HCT116 (cell line): ENCODE measurements at regions not wholly inside any gene's neighbourhood (a gene's known extent, or its start where the extent isn't known, plus 50 kb on each side); places are given as distances from the start of the nearest gene placed in this dataset.

Experiments used
- ATAC-seq: fragments of 200-7000 bp; cut with Tn5 transposase; 2 replicates; pipeline ENCODE4 v1.9.1; 2020; ENCODE audit warnings: mild to moderate bottlenecking, moderate library complexity
- BruUV-seq: library from RNA; stranded (reverse); fragments of 400-500 nt; replicated peaks from 2 replicates; lab custom pipeline; 2021; lab: Mats Ljungman, UMichigan
- CTCF ChIA-PET: fragments of 300-600 bp; sonication (Branson Sonifier 250); formaldehyde crosslinking; loops from one replicate; lab custom pipeline; 2021; ENCODE audit warnings: antibody characterized with exemption; lab: Charles Lee
- POLR2A ChIA-PET: fragments of 300-600, 350-600 bp; sonication (Branson Sonifier 250); formaldehyde crosslinking; loops from one replicate; lab custom pipeline; 2021; ENCODE audit warnings: antibody characterized with exemption; lab: Charles Lee
- RAD21 ChIA-PET, 2 experiments: fragments of 300-600 bp; sonication (Branson Sonifier 250); formaldehyde crosslinking; loops; one replicate each; lab custom pipeline; 2023; ENCODE audit warnings: low total read pairs in 2 of 2; ENCODE audit not compliant: uncharacterized antibody in 2 of 2, unreplicated experiment in 2 of 2, low non-redundant PET in 1 of 2; lab: Charles Lee
- DNase-seq: peaks from one replicate; pipeline ENCODE4 v3.0.0-alpha.2; 2010; ENCODE audit warnings: low read depth, low spot score
- H2AFZ ChIP-seq: fragments of 200-600 bp; shearing (Covaris generic), sonication (generic); 2 replicates; pipeline ENCODE4 v1.6.1; 2017; ENCODE audit warnings: low read depth, mixed run types, mixed read lengths, antibody characterized with exemption, low read length; ENCODE audit not compliant: poor library complexity, severe bottlenecking
- H3K27ac ChIP-seq: 2 replicates; pipeline ENCODE4 v1.5.1; 2012; ENCODE audit warnings: low read depth, low read length
- H3K27me3 ChIP-seq: fragments of 200-600 bp; sonication (generic); 2 replicates; pipeline ENCODE4 v1.6.1; 2016; ENCODE audit warnings: mixed run types, low read length, mixed read lengths; ENCODE audit not compliant: insufficient read depth
- H3K36me3 ChIP-seq, 2 experiments: fragments of 200-500 bp in 1 of 2; fragments of 200-600 bp in 1 of 2; sonication (Bioruptor generic) in 1 of 2; sonication (generic) in 1 of 2; 2 replicates each; pipeline versions ENCODE4 v1.5.1 to v1.6.1; 2014 to 2016; ENCODE audit warnings: low read length in 2 of 2, inconsistent platforms in 1 of 2, mixed read lengths in 1 of 2, mixed run types in 1 of 2; ENCODE audit not compliant: insufficient read depth in 2 of 2, control insufficient read depth in 1 of 2
- H3K4me1 ChIP-seq, 2 experiments: fragments of 200-600 bp in 1 of 2; sonication (generic) in 1 of 2; 2 replicates each; pipeline versions ENCODE4 v1.5.1 to v1.6.1; 2012 to 2017; ENCODE audit warnings: low read length in 2 of 2, inconsistent platforms in 1 of 2, mild to moderate bottlenecking in 1 of 2, mixed read lengths in 1 of 2, mixed run types in 1 of 2, moderate library complexity in 1 of 2; ENCODE audit not compliant: insufficient read depth in 2 of 2, control insufficient read depth in 1 of 2
- H3K4me2 ChIP-seq: fragments of 200-600 bp; sonication (generic); 2 replicates; pipeline ENCODE4 v1.6.1; 2017; ENCODE audit warnings: mixed run types, low read length, mixed read lengths
- H3K4me3 ChIP-seq, 2 experiments: fragments of 200-600 bp in 1 of 2; sonication (generic) in 1 of 2; replicated peaks in 1 of 2; 2 replicates each; pipeline ENCODE4 v1.5.1; 2011 to 2016; ENCODE audit warnings: low read length in 2 of 2, control low read depth in 1 of 2, low read depth in 1 of 2, mild to moderate bottlenecking in 1 of 2, mixed read lengths in 1 of 2, mixed run types in 1 of 2
- H3K79me2 ChIP-seq: fragments of 200-600 bp; sonication (generic); 2 replicates; pipeline ENCODE4 v1.6.1; 2017; ENCODE audit warnings: mild to moderate bottlenecking, mixed run types, low read length, moderate library complexity, mixed read lengths; ENCODE audit not compliant: insufficient read depth
- H3K9ac ChIP-seq: fragments of 200-600 bp; sonication (generic); 2 replicates; pipeline ENCODE4 v1.6.1; 2016; ENCODE audit warnings: low read length, mixed read lengths
- H3K9me2 ChIP-seq: fragments of 200-600 bp; sonication (generic), shearing (Covaris generic); 2 replicates; pipeline ENCODE4 v1.6.1; 2017; ENCODE audit warnings: mixed run types, mild to moderate bottlenecking, moderate library complexity; ENCODE audit not compliant: insufficient read depth
- H3K9me3 ChIP-seq, 2 experiments: fragments of 200-500 bp in 1 of 2; fragments of 200-600 bp in 1 of 2; sonication (Bioruptor generic) in 1 of 2; sonication (generic) in 1 of 2; 2 replicates each; pipeline ENCODE4 v1.6.1; 2014 to 2017; ENCODE audit warnings: low read length in 2 of 2, mixed read lengths in 2 of 2, inconsistent platforms in 1 of 2, low read depth in 1 of 2, mild to moderate bottlenecking in 1 of 2, mixed run types in 1 of 2, moderate library complexity in 1 of 2; ENCODE audit not compliant: control insufficient read depth in 1 of 2, insufficient read depth in 1 of 2
- H4K20me1 ChIP-seq: fragments of 200-600 bp; sonication (generic), shearing (Covaris generic); 2 replicates; pipeline ENCODE4 v1.6.1; 2017; ENCODE audit warnings: mixed run types, mild to moderate bottlenecking, moderate library complexity; ENCODE audit not compliant: insufficient read depth
- ATF3 ChIP-seq: IDR thresholded peaks from 2 replicates; pipeline ENCODE4 v1.6.1; 2012
- CEBPB ChIP-seq: IDR thresholded peaks from 2 replicates; pipeline ENCODE4 v1.6.1; 2012; ENCODE audit warnings: low read depth
- CTCF ChIP-seq, 3 experiments: fragments of 200-600 bp in 1 of 3; sonication (generic) in 1 of 3; IDR thresholded peaks in 2 of 3; conservative IDR thresholded peaks in 1 of 3; 2 replicates each; pipeline ENCODE4 v1.5.1; 2012 to 2017; ENCODE audit warnings: low read depth in 2 of 3, low read length in 2 of 3, antibody characterized with exemption in 1 of 3, borderline replicate concordance in 1 of 3, control low read depth in 1 of 3, mild to moderate bottlenecking in 1 of 3, mixed read lengths in 1 of 3, mixed run types in 1 of 3, moderate library complexity in 1 of 3; ENCODE audit not compliant: insufficient read depth in 1 of 3
- ELF1 ChIP-seq: IDR thresholded peaks from 2 replicates; pipeline ENCODE4 v1.6.1; 2012; ENCODE audit warnings: low read depth, borderline replicate concordance
- EZH2 ChIP-seq: fragments of 200-600 bp; sonication (generic); IDR thresholded peaks from 2 replicates; pipeline ENCODE4 v1.6.1; 2017; ENCODE audit warnings: antibody characterized with exemption, mixed run types
- EZH2phosphoT487 ChIP-seq: fragments of 200-600 bp; IDR thresholded peaks from 2 replicates; pipeline ENCODE4 v1.6.1; 2018; ENCODE audit warnings: antibody characterized with exemption, borderline replicate concordance
- FOSL1 ChIP-seq: IDR thresholded peaks from 2 replicates; pipeline ENCODE4 v1.6.1; 2012; ENCODE audit warnings: low read depth
- JUND ChIP-seq: IDR thresholded peaks from 2 replicates; pipeline ENCODE4 v1.6.1; 2012
- POLR2A ChIP-seq: IDR thresholded peaks from 2 replicates; pipeline ENCODE4 v1.7.0; 2011; ENCODE audit warnings: borderline replicate concordance; ENCODE audit not compliant: insufficient read depth, insufficient read length; ENCODE audit errors: extremely low read depth
- POLR2AphosphoS5 ChIP-seq: IDR thresholded peaks from 2 replicates; pipeline ENCODE4 v1.6.1; 2011; ENCODE audit warnings: mild to moderate bottlenecking, low read depth, low read length, moderate library complexity
- RAD21 ChIP-seq: IDR thresholded peaks from 2 replicates; pipeline ENCODE4 v1.6.1; 2012; ENCODE audit warnings: low read depth, mild to moderate bottlenecking
- SP1 ChIP-seq: IDR thresholded peaks from 2 replicates; pipeline ENCODE4 v1.6.1; 2012; ENCODE audit warnings: low read depth
- SRF ChIP-seq: IDR thresholded peaks from 2 replicates; pipeline ENCODE4 v1.6.1; 2012; ENCODE audit warnings: low read depth
- ZFX ChIP-seq: fragments of 450-650 bp; IDR thresholded peaks from 2 replicates; pipeline ENCODE4 v1.6.1; 2017
- ZNF274 ChIP-seq: fragments of 200-500 bp; sonication (Bioruptor generic); IDR thresholded peaks from 2 replicates; pipeline ENCODE4 v1.6.1; 2014; ENCODE audit warnings: mild to moderate bottlenecking, low read depth, low read length, inconsistent platforms
- intact Hi-C: fragments of 100-400 bp; cut with micrococcal nuclease; formaldehyde crosslinking; loops from 2 replicates; pipeline ENCODE4 v1.10.0; 2022
- TF ChIP-seq, protein P1 (sequence below): IDR thresholded peaks from 2 replicates; pipeline ENCODE4 v1.6.1; 2012
- TF ChIP-seq, protein P2 (sequence below): IDR thresholded peaks from 2 replicates; pipeline ENCODE4 v1.6.1; 2012; ENCODE audit warnings: low read depth
- TF ChIP-seq, protein P3 (sequence below): IDR thresholded peaks from 2 replicates; pipeline ENCODE4 v1.6.1; 2011; ENCODE audit warnings: mild to moderate bottlenecking, low read length, moderate library complexity; ENCODE audit not compliant: insufficient replicate concordance; ENCODE audit errors: extremely low read depth

- TF ChIP-seq CTCF (IDR thresholded peaks at IDR 0.05 in 2 of 3, conservative IDR thresholded peaks at IDR 0.05 in 1 of 3; ENCODE audit: borderline replicate concordance in 1 of 3, insufficient read depth in 1 of 3, low read depth in 2 of 3, low read length in 2 of 3) (no peak), ZNF274 (no peak), ZFX (no peak), POLR2AphosphoS5 (no peak)
- TF ChIP-seq, all 23 proteins: peak for 0
These were observed 161.0 kb downstream of the TRMT11 start (continued) for GRCh38 chr6:126147291-126147815.

DNA sequence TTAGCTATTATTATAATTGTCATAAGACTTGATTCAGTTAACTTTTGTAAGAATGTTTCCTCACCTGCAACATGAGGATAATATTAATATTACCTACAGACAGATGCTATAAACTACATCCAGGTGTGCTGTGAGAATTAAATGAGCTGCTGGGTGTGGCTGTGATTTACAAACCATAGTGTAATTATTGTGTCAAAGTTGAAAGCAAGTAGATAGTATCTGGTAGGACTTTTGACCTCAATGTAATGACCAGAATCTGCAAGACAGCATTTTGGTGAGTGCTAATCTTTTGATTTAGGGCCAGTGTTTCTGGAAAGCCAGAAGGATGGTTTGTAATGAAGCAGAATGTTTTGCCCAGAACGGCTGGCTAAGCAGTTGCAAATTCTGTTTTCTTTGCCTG, 162.5 kb downstream of the TRMT11 start:
- Histone ChIP-seq H3K4me1 (no peaks in the 10 kb centered on the region), H3K9me3 (no peaks in the 10 kb centered on the region), H3K9ac (no peak overlapping the region), H3K27ac (no peak overlapping the region), H3K27me3 (no peaks in the 10 kb centered on the region), H3K36me3 (no peaks in the 10 kb centered on the region), H4K20me1 (no peaks in the 10 kb centered on the region), H3K79me2 (no peaks in the 10 kb centered on the region), H3K4me2 (no peak overlapping the region), H3K9me2 (no peaks in the 10 kb centered on the region), H2AFZ (no peak overlapping the region), H3K4me3 (no peak overlapping the region)
- CTCF ChIA-PET, result no interaction called here
- POLR2A ChIA-PET, result no interaction called here
- DNase-seq, result no peak
- intact Hi-C loops, result no loop called here
- no peak for ATAC-seq
- no TSS peak for BruUV-seq
- RAD21 ChIA-PET, result no interaction called here
- TF ChIP-seq ZFX, result no peak
- no peak for TF ChIP-seq EZH2phosphoT487
- TF ChIP-seq ATF3, result no peak
- no peak for TF ChIP-seq RAD21
- TF ChIP-seq CEBPB, result no peak
- no peak for TF ChIP-seq JUND
- no peak for TF ChIP-seq POLR2A
- TF ChIP-seq, protein P1, sequence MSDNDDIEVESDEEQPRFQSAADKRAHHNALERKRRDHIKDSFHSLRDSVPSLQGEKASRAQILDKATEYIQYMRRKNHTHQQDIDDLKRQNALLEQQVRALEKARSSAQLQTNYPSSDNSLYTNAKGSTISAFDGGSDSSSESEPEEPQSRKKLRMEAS, result no peak
- TF ChIP-seq, protein P2, sequence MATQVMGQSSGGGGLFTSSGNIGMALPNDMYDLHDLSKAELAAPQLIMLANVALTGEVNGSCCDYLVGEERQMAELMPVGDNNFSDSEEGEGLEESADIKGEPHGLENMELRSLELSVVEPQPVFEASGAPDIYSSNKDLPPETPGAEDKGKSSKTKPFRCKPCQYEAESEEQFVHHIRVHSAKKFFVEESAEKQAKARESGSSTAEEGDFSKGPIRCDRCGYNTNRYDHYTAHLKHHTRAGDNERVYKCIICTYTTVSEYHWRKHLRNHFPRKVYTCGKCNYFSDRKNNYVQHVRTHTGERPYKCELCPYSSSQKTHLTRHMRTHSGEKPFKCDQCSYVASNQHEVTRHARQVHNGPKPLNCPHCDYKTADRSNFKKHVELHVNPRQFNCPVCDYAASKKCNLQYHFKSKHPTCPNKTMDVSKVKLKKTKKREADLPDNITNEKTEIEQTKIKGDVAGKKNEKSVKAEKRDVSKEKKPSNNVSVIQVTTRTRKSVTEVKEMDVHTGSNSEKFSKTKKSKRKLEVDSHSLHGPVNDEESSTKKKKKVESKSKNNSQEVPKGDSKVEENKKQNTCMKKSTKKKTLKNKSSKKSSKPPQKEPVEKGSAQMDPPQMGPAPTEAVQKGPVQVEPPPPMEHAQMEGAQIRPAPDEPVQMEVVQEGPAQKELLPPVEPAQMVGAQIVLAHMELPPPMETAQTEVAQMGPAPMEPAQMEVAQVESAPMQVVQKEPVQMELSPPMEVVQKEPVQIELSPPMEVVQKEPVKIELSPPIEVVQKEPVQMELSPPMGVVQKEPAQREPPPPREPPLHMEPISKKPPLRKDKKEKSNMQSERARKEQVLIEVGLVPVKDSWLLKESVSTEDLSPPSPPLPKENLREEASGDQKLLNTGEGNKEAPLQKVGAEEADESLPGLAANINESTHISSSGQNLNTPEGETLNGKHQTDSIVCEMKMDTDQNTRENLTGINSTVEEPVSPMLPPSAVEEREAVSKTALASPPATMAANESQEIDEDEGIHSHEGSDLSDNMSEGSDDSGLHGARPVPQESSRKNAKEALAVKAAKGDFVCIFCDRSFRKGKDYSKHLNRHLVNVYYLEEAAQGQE, result no peak
- no peak for TF ChIP-seq ELF1
- no peak for TF ChIP-seq FOSL1
- TF ChIP-seq SP1, result no peak
- no peak for TF ChIP-seq SRF
- TF ChIP-seq, protein P3, sequence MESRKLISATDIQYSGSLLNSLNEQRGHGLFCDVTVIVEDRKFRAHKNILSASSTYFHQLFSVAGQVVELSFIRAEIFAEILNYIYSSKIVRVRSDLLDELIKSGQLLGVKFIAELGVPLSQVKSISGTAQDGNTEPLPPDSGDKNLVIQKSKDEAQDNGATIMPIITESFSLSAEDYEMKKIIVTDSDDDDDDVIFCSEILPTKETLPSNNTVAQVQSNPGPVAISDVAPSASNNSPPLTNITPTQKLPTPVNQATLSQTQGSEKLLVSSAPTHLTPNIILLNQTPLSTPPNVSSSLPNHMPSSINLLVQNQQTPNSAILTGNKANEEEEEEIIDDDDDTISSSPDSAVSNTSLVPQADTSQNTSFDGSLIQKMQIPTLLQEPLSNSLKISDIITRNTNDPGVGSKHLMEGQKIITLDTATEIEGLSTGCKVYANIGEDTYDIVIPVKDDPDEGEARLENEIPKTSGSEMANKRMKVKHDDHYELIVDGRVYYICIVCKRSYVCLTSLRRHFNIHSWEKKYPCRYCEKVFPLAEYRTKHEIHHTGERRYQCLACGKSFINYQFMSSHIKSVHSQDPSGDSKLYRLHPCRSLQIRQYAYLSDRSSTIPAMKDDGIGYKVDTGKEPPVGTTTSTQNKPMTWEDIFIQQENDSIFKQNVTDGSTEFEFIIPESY, result no peak
- no peak for TF ChIP-seq EZH2
